NCI-H82 (cell line): ENCODE measurements at regions not wholly inside any gene's neighbourhood (a gene's known extent, or its start where the extent isn't known, plus 50 kb on each side); places are given as distances from the start of the nearest gene placed in this dataset.
"Not testable (repeated sequence)": the region's sequence is repeated elsewhere in the genome, so short reads cannot be mapped to it uniquely, and the experiment has no call there.

Source experiments
- DNase-seq: peaks from one replicate; lab custom pipeline; 2025; lab: John Stamatoyannopoulos, UW

GRCh38 chr4:125750828-125751466 lies 436.2 kb downstream of the FAT4 start:
- DNase-seq = peak; percentile 7

- DNase-seq = no peak
These were observed 443.7 kb downstream of the FAT4 start for GRCh38 chr4:125758438-125758837.

GRCh38 chr4:125760201-125760819 lies 445.6 kb downstream of the FAT4 start:
- DNase-seq = no peak

- DNase-seq = no peak
These were observed 446.2 kb downstream of the FAT4 start for GRCh38 chr4:125760956-125761355.

- DNase-seq = no peak
These were observed 447.8 kb downstream of the FAT4 start for GRCh38 chr4:125762537-125762936.

GRCh38 chr4:125765941-125766340 lies 451.2 kb downstream of the FAT4 start:
- DNase-seq = no peak

GRCh38 chr4:125770814-125771398 lies 456.2 kb downstream of the FAT4 start:
- no peak for DNase-seq

- DNase-seq = no peak
These were observed 457.9 kb downstream of the FAT4 start for GRCh38 chr4:125772680-125773079.

GRCh38 chr4:125773502-125773901 lies 458.7 kb downstream of the FAT4 start:
- DNase-seq = no peak

- DNase-seq = no peak
These were observed 459.2 kb downstream of the FAT4 start for GRCh38 chr4:125773931-125774330.

- DNase-seq = no peak
These were observed 461.4 kb downstream of the FAT4 start for GRCh38 chr4:125776146-125776545.

- DNase-seq = no peak
These were observed 465.4 kb downstream of the FAT4 start for GRCh38 chr4:125780164-125780563.

GRCh38 chr4:125780747-125781146 lies 466.0 kb downstream of the FAT4 start:
- DNase-seq = no peak

GRCh38 chr4:125781651-125782050 lies 466.9 kb downstream of the FAT4 start:
- peak; percentile 2 for DNase-seq

GRCh38 chr4:125784741-125785140 lies 470.0 kb downstream of the FAT4 start:
- DNase-seq = no peak

- DNase-seq = no peak
These were observed 473.0 kb downstream of the FAT4 start for GRCh38 chr4:125787707-125788106.

- no peak for DNase-seq
These were observed 474.3 kb downstream of the FAT4 start for GRCh38 chr4:125789023-125789422.

- DNase-seq = no peak
These were observed 477.1 kb downstream of the FAT4 start for GRCh38 chr4:125791896-125792295.

GRCh38 chr4:125794989-125795388 lies 480.2 kb downstream of the FAT4 start:
- no peak for DNase-seq

- DNase-seq = no peak
These were observed 481.4 kb downstream of the FAT4 start for GRCh38 chr4:125796138-125796537.

- not testable (repeated sequence) for DNase-seq
These were observed 482.9 kb downstream of the FAT4 start for GRCh38 chr4:125797621-125798020.

GRCh38 chr4:125801373-125801772 lies 486.6 kb downstream of the FAT4 start:
- no peak for DNase-seq

GRCh38 chr4:125801924-125802323 lies 487.2 kb downstream of the FAT4 start:
- DNase-seq = no peak

- DNase-seq = no peak
These were observed 493.3 kb downstream of the FAT4 start for GRCh38 chr4:125808022-125808421.
